HG03558 (cell line): ENCODE measurements at regions not wholly inside any gene's neighbourhood (a gene's known extent, or its start where the extent isn't known, plus 50 kb on each side); places are given as distances from the start of the nearest gene placed in this dataset.
"Not testable (repeated sequence)": the region's sequence is repeated elsewhere in the genome, so short reads cannot be mapped to it uniquely, and the experiment has no call there.

Experiments used
- ATAC-seq: cut with Tn5 transposase; IDR thresholded peaks from one replicate; pipeline ENCODE4 v1.9.1; 2021; ENCODE audit warnings: moderate number of reproducible peaks; ENCODE audit not compliant: unreplicated experiment; ENCODE audit errors: extremely low read depth

- ATAC-seq, result no peak
Observed at GRCh38 chr5:85512896-85513295, 1104.8 kb upstream of the COX7C start.

- no peak for ATAC-seq
Observed at GRCh38 chr5:85515588-85515987, 1102.2 kb upstream of the COX7C start.

DNA sequence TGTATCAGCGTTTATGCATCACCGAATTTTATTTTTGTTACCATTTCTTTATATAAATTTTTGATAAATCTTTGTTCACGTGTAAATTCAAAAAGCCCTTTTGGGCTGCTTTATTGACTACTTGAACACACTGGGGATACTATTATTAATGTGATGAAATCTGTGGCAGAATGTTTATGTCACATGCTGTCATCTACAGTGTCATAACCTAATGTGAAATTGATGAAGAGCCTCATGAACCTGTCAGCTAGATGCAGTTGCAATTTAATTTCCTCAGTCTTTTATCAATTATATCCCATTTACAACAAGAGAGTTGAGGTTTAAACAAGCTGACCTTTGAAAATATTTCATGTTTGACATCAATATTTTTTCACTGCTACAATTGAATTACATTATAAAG, 1100.4 kb upstream of the COX7C start:
- ATAC-seq, result no peak

DNA sequence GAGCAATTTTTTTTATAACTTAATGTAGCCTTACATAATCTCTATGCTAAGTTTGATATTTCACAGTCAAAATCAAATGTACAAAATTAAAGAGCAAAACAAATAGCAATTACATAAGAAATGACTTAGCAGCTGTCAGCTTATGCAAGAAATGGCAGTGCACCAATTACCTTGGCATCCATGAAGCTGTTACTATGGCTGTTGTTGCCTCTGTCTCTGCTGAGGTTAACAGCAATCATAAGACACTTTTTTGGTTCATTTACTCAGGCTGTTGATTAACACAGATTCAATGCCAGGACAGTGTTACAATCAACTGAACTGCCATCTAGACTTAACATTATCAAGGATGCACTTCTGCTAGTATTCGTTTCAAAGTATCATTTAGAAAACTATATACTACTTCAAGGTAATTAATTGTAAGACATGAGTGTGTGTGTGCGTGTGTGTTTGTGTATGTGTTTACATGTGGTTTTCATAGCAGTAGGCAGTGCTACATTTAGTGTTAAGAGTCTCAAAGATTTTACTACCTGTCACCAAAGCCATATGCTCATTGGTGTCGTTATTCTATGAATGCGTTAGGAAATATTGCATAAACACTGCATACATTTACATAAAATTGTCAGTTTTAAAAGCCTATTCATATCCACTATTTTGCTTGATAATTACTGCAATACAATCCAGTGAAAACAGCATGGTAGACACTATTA, 1084.2 kb upstream of the COX7C start:
- no peak for ATAC-seq

DNA sequence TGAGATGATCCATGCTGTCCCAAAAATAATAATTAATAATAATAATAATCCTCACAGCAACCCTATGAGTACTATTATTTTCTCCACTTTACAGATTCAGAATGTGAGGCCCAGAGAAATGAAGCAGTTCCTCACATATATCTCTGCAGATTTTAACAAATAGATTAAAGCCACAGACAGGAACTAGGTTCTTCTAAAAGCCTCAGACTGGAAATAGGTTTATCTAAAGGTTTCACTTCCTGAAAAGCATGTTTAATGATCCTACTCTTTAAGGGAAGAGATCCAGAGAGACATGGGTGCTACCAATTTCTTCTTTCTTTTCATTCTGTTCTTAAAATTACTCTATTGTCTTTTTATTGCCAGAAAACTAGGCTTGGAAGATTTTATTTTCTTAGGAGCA, 1079.4 kb upstream of the COX7C start:
- ATAC-seq, result no peak

DNA sequence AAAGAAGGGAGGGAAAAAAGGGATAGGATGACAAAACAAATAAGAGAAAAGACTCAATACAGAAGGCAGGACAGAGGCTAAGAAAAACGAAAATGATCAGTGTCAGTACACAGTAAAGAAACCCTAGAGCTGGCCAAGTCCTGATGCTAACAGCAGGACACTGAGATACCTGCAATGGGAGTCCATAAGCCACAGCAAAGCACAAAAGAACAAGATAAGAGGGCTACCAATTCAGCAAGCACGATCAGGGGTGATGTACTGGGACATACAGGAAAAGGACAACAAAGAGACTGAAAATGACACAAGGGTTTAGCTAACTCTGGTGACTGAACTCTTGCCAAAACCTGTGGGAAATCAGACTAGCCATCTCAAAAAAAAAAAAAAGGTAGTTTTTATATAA, 1072.6 kb upstream of the COX7C start:
- no peak for ATAC-seq

- ATAC-seq, result no peak
Observed at GRCh38 chr5:85549229-85549628, 1068.5 kb upstream of the COX7C start.

GRCh38 chr5:85549836-85550599, 1067.7 kb upstream of the COX7C start:
- ATAC-seq, result no peak

DNA sequence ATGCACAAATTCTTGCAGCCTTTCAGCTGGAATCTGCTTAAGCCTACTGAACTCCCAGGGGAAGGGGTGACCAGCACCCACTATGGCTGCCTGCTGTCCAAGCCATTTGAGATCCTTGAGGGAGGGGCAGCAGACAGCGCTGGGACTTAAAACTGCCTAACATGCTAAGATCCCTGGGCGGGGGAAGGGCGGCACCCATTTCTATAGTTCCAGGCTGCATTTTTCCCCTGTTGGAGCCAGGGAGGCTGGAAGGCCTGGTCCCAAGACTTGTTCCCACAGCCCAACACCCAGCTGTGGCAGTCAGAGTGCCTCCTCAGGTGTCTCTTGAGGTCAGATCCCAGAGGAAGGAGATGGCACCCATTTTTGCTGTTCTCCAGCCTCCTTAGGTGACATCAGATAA, 1061.3 kb upstream of the COX7C start:
- no peak for ATAC-seq

DNA sequence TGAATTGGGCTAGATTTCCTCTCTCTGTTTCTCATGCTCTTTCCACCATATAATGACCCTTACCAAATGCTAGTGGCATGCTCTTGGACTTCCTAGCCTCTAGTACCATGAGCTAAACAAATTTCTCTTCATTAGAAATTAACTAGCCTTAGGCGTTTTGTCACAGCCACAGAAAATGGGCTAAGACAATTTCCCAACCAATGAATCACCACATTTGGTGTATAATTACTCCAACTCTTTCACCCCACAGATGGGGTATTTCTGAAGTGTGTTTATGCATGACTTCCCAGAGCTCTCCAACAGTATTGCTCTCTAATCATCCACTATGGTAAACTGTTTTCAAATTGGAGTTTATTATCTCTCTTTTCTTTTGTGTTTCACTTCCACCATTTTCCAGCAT, 1041.1 kb upstream of the COX7C start:
- no peak for ATAC-seq

- not testable (repeated sequence) for ATAC-seq
Observed at GRCh38 chr5:85587806-85588205, 1029.9 kb upstream of the COX7C start.

- ATAC-seq, result not testable (repeated sequence)
Observed at GRCh38 chr5:85588268-85588667, 1029.5 kb upstream of the COX7C start.

DNA sequence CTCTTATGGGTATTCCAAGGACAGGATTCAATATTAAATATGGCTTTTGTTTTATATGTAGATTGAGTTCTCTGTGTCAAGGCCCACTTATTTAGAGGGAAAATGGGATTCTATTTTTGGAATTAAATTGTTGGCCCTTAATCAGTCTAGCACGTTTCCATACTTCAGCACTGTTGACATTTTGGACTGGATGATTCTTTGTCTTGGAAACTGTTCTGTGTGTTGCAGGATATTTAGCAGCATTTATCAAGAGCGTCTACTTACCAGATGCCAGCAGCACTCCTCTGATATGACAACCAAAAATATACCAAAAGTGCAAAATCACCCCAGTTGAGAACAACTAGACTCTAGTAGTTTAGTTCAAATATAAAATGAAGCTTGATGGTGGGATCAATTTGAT, 1027.0 kb upstream of the COX7C start:
- ATAC-seq, result no peak

DNA sequence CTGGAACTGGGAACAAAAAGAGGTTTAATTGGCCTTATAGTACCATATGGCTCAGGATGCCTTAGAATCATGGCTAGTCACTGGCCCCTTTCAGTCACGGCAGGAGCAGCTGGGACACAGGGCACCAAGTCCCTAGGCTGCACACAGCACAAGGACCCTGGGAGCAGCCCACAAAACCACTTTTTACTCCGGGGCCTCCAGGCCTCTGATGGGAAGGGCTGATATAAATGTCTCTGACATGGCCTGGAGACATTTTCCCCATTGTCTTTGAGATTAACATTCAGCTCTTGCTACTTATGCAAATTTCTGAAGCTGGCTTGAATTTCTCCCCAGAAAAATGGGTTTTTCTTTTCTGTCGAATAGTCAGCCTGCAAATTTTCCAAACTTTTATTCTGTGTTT, 1026.4 kb upstream of the COX7C start:
- ATAC-seq, result no peak

DNA sequence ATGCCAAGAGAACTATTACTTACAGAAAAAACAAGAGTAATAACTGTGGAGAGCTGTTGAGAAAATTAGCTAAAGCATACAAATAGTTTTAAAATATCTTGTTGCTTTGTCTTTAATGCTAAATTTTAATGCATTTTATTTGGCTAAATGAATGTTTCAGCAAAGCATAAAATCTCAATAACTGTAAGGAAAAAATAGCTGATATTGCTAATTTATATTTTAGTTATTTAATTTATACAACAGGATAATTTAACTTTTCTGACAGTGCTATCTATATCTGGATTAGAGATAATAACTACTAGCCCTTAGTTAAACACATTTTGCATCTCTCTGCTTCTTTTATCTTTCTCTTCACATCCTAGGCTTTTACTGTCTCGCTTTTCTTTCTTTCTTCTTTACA, 1014.9 kb upstream of the COX7C start:
- ATAC-seq, result no peak

DNA sequence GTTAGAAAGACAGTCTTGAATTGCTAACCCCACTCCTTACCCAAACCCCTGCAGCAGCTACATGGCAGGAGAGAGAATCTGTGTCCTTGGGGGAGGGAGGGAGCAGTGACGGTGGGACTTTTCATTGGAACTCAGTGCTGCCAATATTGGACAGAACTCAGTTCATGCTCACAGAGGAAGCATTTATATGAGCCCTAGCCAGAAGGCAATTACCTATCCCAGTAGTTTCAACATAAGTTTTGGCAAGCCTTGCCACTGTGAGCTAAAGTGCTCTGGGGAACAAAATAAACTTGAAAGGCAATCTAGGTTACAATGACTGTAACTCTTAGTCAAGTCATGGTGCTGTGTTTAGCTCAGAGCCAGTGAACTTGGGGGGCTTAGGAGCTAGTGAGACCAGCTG, 1013.4 kb upstream of the COX7C start:
- no peak for ATAC-seq

GRCh38 chr5:85604786-85605185, 1013.0 kb upstream of the COX7C start:
- no peak for ATAC-seq

- no peak for ATAC-seq
Observed at GRCh38 chr5:85605381-85605780, 1012.4 kb upstream of the COX7C start.

GRCh38 chr5:85614489-85614888, 1003.3 kb upstream of the COX7C start:
- no peak for ATAC-seq

- no peak for ATAC-seq
Observed at GRCh38 chr5:85621668-85622067, 996.1 kb upstream of the COX7C start.

GRCh38 chr5:85628153-85628552, 989.6 kb upstream of the COX7C start:
- no peak for ATAC-seq
